ENCODE measurements at regions not wholly inside any gene's neighbourhood (a gene's known extent, or its start where the extent isn't known, plus 50 kb on each side); places are given as distances from the start of the nearest gene placed in this dataset.

DNA sequence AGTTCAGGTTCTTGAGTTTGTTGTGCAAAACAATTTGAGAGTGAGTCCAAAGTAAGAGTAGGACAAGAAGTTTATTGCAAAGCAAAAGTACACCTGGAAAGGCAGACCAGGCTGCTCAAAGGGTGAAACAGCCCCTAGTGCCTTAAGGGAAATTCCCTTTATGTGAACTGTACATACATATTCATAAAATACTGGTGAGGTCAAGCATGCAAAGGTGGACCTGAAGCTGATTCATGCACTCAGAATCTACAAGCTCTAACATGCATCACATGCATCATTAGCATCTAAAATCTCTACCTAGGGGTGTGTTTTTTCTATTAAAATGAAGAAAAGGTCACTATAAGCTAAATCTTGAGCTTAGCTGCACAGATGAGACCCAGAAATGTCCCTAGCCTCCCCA, 266.9 kb downstream of the SPATA18 start:
- no peak overlapping the region for H2BK120ac ChIP-seq (ENCODE audit: low read depth, low read length)
- in situ Hi-C loops (cut with MboI; ENCODE audit: low sequenced_read_pairs), result no loop called here

More for the DNA sequence above, 266.9 kb downstream of the SPATA18 start:
- Histone ChIP-seq H2AK9ac (replicated peaks; ENCODE audit: low read depth, low read length, poor library complexity) (no peak overlapping the region), H2BK20ac (ENCODE audit: low read depth, low read length) (no peak overlapping the region), H2AK5ac (ENCODE audit: low read depth, low read length) (no peak overlapping the region), H3K9ac (ENCODE audit: low read depth, low read length) (no peak overlapping the region), H3K27ac (ENCODE audit: insufficient read depth, low read length) (no peak overlapping the region), H2AFZ (replicated peaks; ENCODE audit: low read length, poor library complexity) (no peak overlapping the region), H4K8ac (ENCODE audit: low read depth in 2 of 2, low read length in 2 of 2) (no peak overlapping the region), H3K23ac (ENCODE audit: low read depth, low read length) (no peak overlapping the region), H4K5ac (ENCODE audit: low read depth, low read length) (no peak overlapping the region), H3K9me3 (ENCODE audit: control insufficient read depth, insufficient read depth, low read length) (no peaks in the 10 kb centered on the region), H4K20me1 (ENCODE audit: insufficient read depth, low read length) (no peaks in the 10 kb centered on the region), H4K91ac (ENCODE audit: insufficient read depth, low read depth, low read length) (no peak overlapping the region), H3K4me3 (ENCODE audit: insufficient read depth, low read depth, low read length) (no peak overlapping the region), H3K4me1 (ENCODE audit: control insufficient read depth, insufficient read depth, low read length) (no peaks in the 10 kb centered on the region), H3K14ac (replicated peaks; ENCODE audit: low read depth, low read length) (no peak overlapping the region), H3K36me3 (ENCODE audit: control insufficient read depth, insufficient read depth, low read length) (no peaks in the 10 kb centered on the region), H3K18ac (ENCODE audit: low read depth, low read length) (no peak overlapping the region), H3K79me1 (ENCODE audit: low read depth in 1 of 2, low read length in 2 of 2) (no peaks in the 10 kb centered on the region), H3K9me1 (ENCODE audit: insufficient read depth, low read length) (no peaks in the 10 kb centered on the region), H3K4me2 (ENCODE audit: low read depth, low read length) (no peak overlapping the region), H3K4ac (ENCODE audit: low read depth, low read length) (no peak overlapping the region), H3K27me3 (ENCODE audit: control insufficient read depth, insufficient read depth, low read length) (no peaks in the 10 kb centered on the region), H3K56ac (ENCODE audit: extremely low read depth, insufficient read depth, low read length) (no peak overlapping the region), H2BK5ac (ENCODE audit: low read depth, low read length, poor library complexity, severe bottlenecking) (no peak overlapping the region), H2BK15ac (ENCODE audit: low read depth, low read length) (no peak overlapping the region)
- intact Hi-C loops (cut with micrococcal nuclease), result loop anchor here (10.0 kb wide), 1 partner anchor 63 kb away; no protein-coding TSS in a partner anchor
- DNase-seq (no peak), ATAC-seq (ENCODE audit: low read depth) (no peak)
- POLR2A ChIA-PET (ENCODE audit: unreplicated experiment), result no interaction called here
- dilution Hi-C loops (cut with HindIII; ENCODE audit: low sequenced_read_pairs, unreplicated experiment), result no loop called here
- CTCF ChIA-PET, result interaction anchor here (0.5 kb wide), 1 partner anchor 185 kb away, joined by 5 read pairs; no protein-coding TSS in a partner anchor
- TF ChIP-seq MAFK (IDR thresholded peaks at IDR 0.05; ENCODE audit: low read depth, low read length) (no peak), MXI1 (IDR thresholded peaks at IDR 0.05; ENCODE audit: borderline replicate concordance, low read depth, low read length) (no peak), RCOR1 (IDR thresholded peaks at IDR 0.05; ENCODE audit: insufficient replicate concordance, low read length) (no peak), NFE2L2 (IDR thresholded peaks at IDR 0.05; ENCODE audit: low read depth, low read length) (no peak), RFX5 (IDR thresholded peaks at IDR 0.05; ENCODE audit: low read depth, low read length) (no peak), FOS (IDR thresholded peaks at IDR 0.05; ENCODE audit: low read depth, low read length) (no peak), BHLHE40 (IDR thresholded peaks at IDR 0.05; ENCODE audit: low read depth, low read length) (no peak), CEBPB (IDR thresholded peaks at IDR 0.05; ENCODE audit: low read depth, low read length) (no peak), POLR2A (IDR thresholded peaks at IDR 0.05; ENCODE audit: low read depth, low read length) (no peak), CHD1 (IDR thresholded peaks at IDR 0.05; ENCODE audit: low read depth, low read length) (no peak), MAZ (IDR thresholded peaks at IDR 0.05; ENCODE audit: borderline replicate concordance, low read depth, low read length) (no peak), RAD21 (IDR thresholded peaks at IDR 0.05; ENCODE audit: low read length) (no peak), SMC3 (IDR thresholded peaks at IDR 0.05; ENCODE audit: low read depth, low read length) (no peak)
- TF ChIP-seq, protein P1, sequence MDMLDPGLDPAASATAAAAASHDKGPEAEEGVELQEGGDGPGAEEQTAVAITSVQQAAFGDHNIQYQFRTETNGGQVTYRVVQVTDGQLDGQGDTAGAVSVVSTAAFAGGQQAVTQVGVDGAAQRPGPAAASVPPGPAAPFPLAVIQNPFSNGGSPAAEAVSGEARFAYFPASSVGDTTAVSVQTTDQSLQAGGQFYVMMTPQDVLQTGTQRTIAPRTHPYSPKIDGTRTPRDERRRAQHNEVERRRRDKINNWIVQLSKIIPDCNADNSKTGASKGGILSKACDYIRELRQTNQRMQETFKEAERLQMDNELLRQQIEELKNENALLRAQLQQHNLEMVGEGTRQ (IDR thresholded peaks at IDR 0.05; ENCODE audit: low read depth, low read length), result no peak
- TF ChIP-seq, protein P2, sequence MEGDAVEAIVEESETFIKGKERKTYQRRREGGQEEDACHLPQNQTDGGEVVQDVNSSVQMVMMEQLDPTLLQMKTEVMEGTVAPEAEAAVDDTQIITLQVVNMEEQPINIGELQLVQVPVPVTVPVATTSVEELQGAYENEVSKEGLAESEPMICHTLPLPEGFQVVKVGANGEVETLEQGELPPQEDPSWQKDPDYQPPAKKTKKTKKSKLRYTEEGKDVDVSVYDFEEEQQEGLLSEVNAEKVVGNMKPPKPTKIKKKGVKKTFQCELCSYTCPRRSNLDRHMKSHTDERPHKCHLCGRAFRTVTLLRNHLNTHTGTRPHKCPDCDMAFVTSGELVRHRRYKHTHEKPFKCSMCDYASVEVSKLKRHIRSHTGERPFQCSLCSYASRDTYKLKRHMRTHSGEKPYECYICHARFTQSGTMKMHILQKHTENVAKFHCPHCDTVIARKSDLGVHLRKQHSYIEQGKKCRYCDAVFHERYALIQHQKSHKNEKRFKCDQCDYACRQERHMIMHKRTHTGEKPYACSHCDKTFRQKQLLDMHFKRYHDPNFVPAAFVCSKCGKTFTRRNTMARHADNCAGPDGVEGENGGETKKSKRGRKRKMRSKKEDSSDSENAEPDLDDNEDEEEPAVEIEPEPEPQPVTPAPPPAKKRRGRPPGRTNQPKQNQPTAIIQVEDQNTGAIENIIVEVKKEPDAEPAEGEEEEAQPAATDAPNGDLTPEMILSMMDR (conservative IDR thresholded peaks at IDR 0.05; ENCODE audit: low read depth, low read length), result no peak
- TF ChIP-seq, protein P3, sequence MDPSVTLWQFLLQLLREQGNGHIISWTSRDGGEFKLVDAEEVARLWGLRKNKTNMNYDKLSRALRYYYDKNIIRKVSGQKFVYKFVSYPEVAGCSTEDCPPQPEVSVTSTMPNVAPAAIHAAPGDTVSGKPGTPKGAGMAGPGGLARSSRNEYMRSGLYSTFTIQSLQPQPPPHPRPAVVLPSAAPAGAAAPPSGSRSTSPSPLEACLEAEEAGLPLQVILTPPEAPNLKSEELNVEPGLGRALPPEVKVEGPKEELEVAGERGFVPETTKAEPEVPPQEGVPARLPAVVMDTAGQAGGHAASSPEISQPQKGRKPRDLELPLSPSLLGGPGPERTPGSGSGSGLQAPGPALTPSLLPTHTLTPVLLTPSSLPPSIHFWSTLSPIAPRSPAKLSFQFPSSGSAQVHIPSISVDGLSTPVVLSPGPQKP (IDR thresholded peaks at IDR 0.05; ENCODE audit: borderline replicate concordance, low read depth, low read length), result no peak
- no TSS peak for BruUV-seq (replicated peaks)
